ENCODE measurements at regions not wholly inside any gene's neighbourhood (a gene's known extent, or its start where the extent isn't known, plus 50 kb on each side); places are given as distances from the start of the nearest gene placed in this dataset.

DNA sequence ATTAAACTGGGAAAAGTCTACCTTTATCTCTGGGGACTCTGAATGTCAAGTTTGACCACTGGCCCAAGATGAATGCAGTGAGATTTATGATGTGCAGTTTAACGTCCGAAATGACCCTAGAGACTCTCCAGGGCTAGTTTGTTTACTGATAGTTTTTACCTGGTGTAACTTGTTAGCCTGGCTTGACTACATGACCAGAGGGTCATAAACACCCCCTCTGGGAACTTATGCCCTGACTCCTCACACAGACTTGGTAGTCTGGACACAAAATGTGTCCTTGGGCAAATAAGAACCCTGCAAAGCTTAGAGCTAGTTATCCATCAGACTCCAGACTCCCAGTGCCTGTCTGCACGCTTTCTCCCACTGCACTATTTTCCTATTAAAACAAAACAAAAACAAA lies 606.5 kb downstream of the HACE1 start:
- no peaks in the 10 kb centered on the region for H3K36me3 ChIP-seq (replicated peaks in 1 of 2; ENCODE audit: control insufficient read depth in 1 of 2, insufficient read depth in 2 of 2, low read length in 2 of 2)
- in situ Hi-C loops (cut with HindIII; ENCODE audit: extremely low pct_ligation_motif_present, low pct_unique_long_range_greater_than_20kb) (no loop called here), intact Hi-C loops (cut with micrococcal nuclease; ENCODE audit: unreplicated experiment) (no loop called here)
- FAIRE-seq (no peak), ATAC-seq (no peak), DNase-seq (ENCODE audit: low spot score) (no peak)
- no peak for TF ChIP-seq ISX (CRISPR knock-in tag; conservative IDR thresholded peaks at IDR 0.05)
- TF ChIP-seq MLLT10 (CRISPR knock-in tag; IDR thresholded peaks at IDR 0.05), result no peak
- TF ChIP-seq ZNF572 (CRISPR knock-in tag; IDR thresholded peaks at IDR 0.05), result no peak
- TF ChIP-seq RXRB (CRISPR knock-in tag; IDR thresholded peaks at IDR 0.05; ENCODE audit: borderline replicate concordance), result no peak
- no peak for TF ChIP-seq DR1 (CRISPR knock-in tag; IDR thresholded peaks at IDR 0.05)
- no peak for TF ChIP-seq ETS1 (CRISPR knock-in tag; IDR thresholded peaks at IDR 0.05)
- no peak for TF ChIP-seq ZMYM2 (CRISPR knock-in tag; IDR thresholded peaks at IDR 0.05)
- TF ChIP-seq ADNP (CRISPR knock-in tag; IDR thresholded peaks at IDR 0.05), result no peak
- TF ChIP-seq, protein P1, sequence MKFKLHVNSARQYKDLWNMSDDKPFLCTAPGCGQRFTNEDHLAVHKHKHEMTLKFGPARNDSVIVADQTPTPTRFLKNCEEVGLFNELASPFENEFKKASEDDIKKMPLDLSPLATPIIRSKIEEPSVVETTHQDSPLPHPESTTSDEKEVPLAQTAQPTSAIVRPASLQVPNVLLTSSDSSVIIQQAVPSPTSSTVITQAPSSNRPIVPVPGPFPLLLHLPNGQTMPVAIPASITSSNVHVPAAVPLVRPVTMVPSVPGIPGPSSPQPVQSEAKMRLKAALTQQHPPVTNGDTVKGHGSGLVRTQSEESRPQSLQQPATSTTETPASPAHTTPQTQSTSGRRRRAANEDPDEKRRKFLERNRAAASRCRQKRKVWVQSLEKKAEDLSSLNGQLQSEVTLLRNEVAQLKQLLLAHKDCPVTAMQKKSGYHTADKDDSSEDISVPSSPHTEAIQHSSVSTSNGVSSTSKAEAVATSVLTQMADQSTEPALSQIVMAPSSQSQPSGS (CRISPR knock-in tag; IDR thresholded peaks at IDR 0.05), result no peak
- TF ChIP-seq MAF1 (CRISPR knock-in tag; IDR thresholded peaks at IDR 0.05; ENCODE audit: borderline replicate concordance), result no peak
- TF ChIP-seq GLI4 (CRISPR knock-in tag; IDR thresholded peaks at IDR 0.05; ENCODE audit: borderline replicate concordance), result no peak
- TF ChIP-seq PRPF4 (IDR thresholded peaks at IDR 0.05; ENCODE audit: low read depth, low read length, poor library complexity, severe bottlenecking), result no peak
- TF ChIP-seq MYNN (CRISPR knock-in tag; IDR thresholded peaks at IDR 0.05; ENCODE audit: low read depth), result no peak
- TF ChIP-seq U2AF2 (IDR thresholded peaks at IDR 0.05; ENCODE audit: low read depth, low read length), result no peak
- TF ChIP-seq NKX3-1 (CRISPR knock-in tag; IDR thresholded peaks at IDR 0.05), result no peak
- no peak for TF ChIP-seq ZNF737 (CRISPR knock-in tag; IDR thresholded peaks at IDR 0.05; ENCODE audit: borderline replicate concordance)
- no peak for TF ChIP-seq CBFB (CRISPR knock-in tag; IDR thresholded peaks at IDR 0.05)
- no peak overlapping the region for H2AFZ ChIP-seq (ENCODE audit: low read length)
- H3K4me2 ChIP-seq (ENCODE audit: low read depth, low read length), result no peak overlapping the region
- no peak overlapping the region for H3K9ac ChIP-seq (ENCODE audit: insufficient read depth, low read depth, low read length)
- no peaks in the 10 kb centered on the region for H3K79me2 ChIP-seq (ENCODE audit: insufficient read depth, low read length)
- no TSS peak for BruUV-seq (replicated peaks)
- no peaks in the 10 kb centered on the region for H3K9me3 ChIP-seq (ENCODE audit: low read length)
- no peaks in the 10 kb centered on the region for H4K20me1 ChIP-seq (ENCODE audit: insufficient read depth, low read length)
- no peak overlapping the region for H3K4me3 ChIP-seq (replicated peaks in 1 of 3; ENCODE audit: insufficient read depth in 1 of 3, low read depth in 2 of 3, low read length in 3 of 3)
- ChIA-PET POLR2A (no interaction called here), CTCF (ENCODE audit: low intra/inter-chr PET ratio, low total read pairs) (no interaction called here)
- H3K27me3 ChIP-seq (ENCODE audit: control insufficient read depth in 1 of 2, insufficient read depth in 2 of 2, low read length in 2 of 2), result no peaks in the 10 kb centered on the region
- 0% methylated on average over 3 of the region's 3 CpGs for WGBS (ENCODE audit: low lambda C conversion rate)
- no peak overlapping the region for H3K27ac ChIP-seq (ENCODE audit: extremely low read length, insufficient read depth, low read length)
- H3K4me1 ChIP-seq (ENCODE audit: insufficient read depth, low read length), result no peaks in the 10 kb centered on the region

Data from HepG2 (cell line).